OCI-LY1 (cell line): ENCODE measurements at regions not wholly inside any gene's neighbourhood (a gene's known extent, or its start where the extent isn't known, plus 50 kb on each side); places are given as distances from the start of the nearest gene placed in this dataset.

ENCODE experiments used
- H2AFZ ChIP-seq: fragments of 200-600 bp; sonication (generic), shearing (Covaris generic); 2 replicates; pipeline ENCODE4 v1.6.0; 2014; ENCODE audit warnings: antibody characterized with exemption, mild to moderate bottlenecking, low read length
- H3F3A ChIP-seq: fragments of 200-600 bp; sonication (generic), shearing (Covaris generic); 2 replicates; pipeline ENCODE4 v1.6.0; 2014; ENCODE audit warnings: mild to moderate bottlenecking, antibody characterized with exemption, low read length, moderate library complexity; ENCODE audit not compliant: insufficient read depth
- H3K27ac ChIP-seq: fragments of 200-600 bp; sonication (generic); 2 replicates; pipeline ENCODE4 v1.5.1; 2014; ENCODE audit warnings: low read length, mixed run types, mild to moderate bottlenecking, low read depth; ENCODE audit not compliant: poor library complexity, severe bottlenecking
- H3K27me3 ChIP-seq: fragments of 200-600 bp; sonication (generic); 2 replicates; pipeline ENCODE4 v1.6.0; 2014; ENCODE audit warnings: antibody characterized with exemption, mild to moderate bottlenecking, low read length, moderate library complexity; ENCODE audit not compliant: insufficient read depth
- H3K36me3 ChIP-seq: fragments of 200-600 bp; sonication (generic); 2 replicates; pipeline ENCODE4 v1.6.1; 2014; ENCODE audit warnings: mild to moderate bottlenecking, antibody characterized with exemption, low read length, moderate library complexity, mixed read lengths; ENCODE audit not compliant: insufficient read depth
- H3K4me1 ChIP-seq: fragments of 200-600 bp; sonication (generic); 2 replicates; pipeline ENCODE4 v1.5.1; 2014; ENCODE audit warnings: mild to moderate bottlenecking, low read length, moderate library complexity; ENCODE audit not compliant: insufficient read depth, severe bottlenecking
- H3K4me2 ChIP-seq: fragments of 200-600 bp; sonication (generic), shearing (Covaris generic); 2 replicates; pipeline ENCODE4 v1.6.1; 2014; ENCODE audit warnings: low read length
- H3K4me3 ChIP-seq: fragments of 200-600 bp; sonication (generic); 2 replicates; pipeline ENCODE4 v1.5.1; 2014; ENCODE audit warnings: low read length, low read depth, mild to moderate bottlenecking, mixed read lengths; ENCODE audit not compliant: poor library complexity, severe bottlenecking
- H3K79me2 ChIP-seq: fragments of 200-600 bp; shearing (Covaris generic); 2 replicates; pipeline ENCODE4 v1.6.1; 2016; ENCODE audit warnings: mixed run types, low read length, mixed read lengths; ENCODE audit not compliant: insufficient read depth
- H3K9ac ChIP-seq: fragments of 200-600 bp; sonication (generic), shearing (Covaris generic); 2 replicates; pipeline ENCODE4 v1.6.1; 2014; ENCODE audit warnings: mild to moderate bottlenecking, low read length, mixed read lengths
- H3K9me2 ChIP-seq: fragments of 200-600 bp; sonication (generic), shearing (Covaris generic); 2 replicates; pipeline ENCODE4 v1.6.1; 2014; ENCODE audit warnings: low read depth, mild to moderate bottlenecking, low read length, mixed read lengths
- H3K9me3 ChIP-seq: fragments of 200-600 bp; shearing (Covaris generic); 2 replicates; pipeline ENCODE4 v1.6.1; 2014; ENCODE audit warnings: low read length, mixed read lengths
- H4K20me1 ChIP-seq: fragments of 200-600 bp; sonication (generic), shearing (Covaris generic); 2 replicates; pipeline ENCODE4 v1.6.0; 2016; ENCODE audit warnings: mild to moderate bottlenecking, low read length; ENCODE audit not compliant: insufficient read depth
- EZH2 ChIP-seq: fragments of 200-600 bp; sonication (generic), shearing (Covaris generic); IDR thresholded peaks from 2 replicates; pipeline ENCODE4 v1.8.0; 2017; ENCODE audit warnings: borderline replicate concordance, mixed run types, mild to moderate bottlenecking, antibody characterized with exemption, low read length, moderate library complexity, mixed read lengths
- TF ChIP-seq, protein P1 (sequence below): fragments of 200-600 bp; sonication (generic), shearing (Covaris generic); IDR thresholded peaks from 2 replicates; pipeline ENCODE4 v1.5.1; 2017; ENCODE audit warnings: mild to moderate bottlenecking, antibody characterized with exemption, low read length, moderate library complexity, mixed read lengths

DNA sequence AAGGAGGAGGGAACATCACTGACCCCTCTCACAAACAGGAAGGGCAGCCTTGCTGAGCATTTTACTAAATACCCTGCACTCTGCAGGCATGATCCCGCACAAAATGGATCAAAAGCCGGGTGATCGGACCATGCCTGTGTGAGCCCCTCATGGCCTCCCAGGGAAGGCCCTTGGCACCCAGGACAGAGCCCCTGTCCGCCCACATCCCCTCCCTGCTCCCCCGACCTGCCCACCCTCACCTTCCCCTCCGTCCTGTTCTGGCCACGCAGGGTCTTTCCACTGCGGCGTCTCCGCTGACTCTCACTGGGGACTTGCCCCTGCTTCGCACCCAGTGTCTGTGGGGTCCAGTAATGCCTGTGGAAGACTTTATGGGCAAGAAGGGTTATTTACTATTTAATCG lies 105.0 kb downstream of the HMX1 start:
- H3K4me2 ChIP-seq: no peak overlapping the region
- H3K9me2 ChIP-seq: no peaks in the 10 kb centered on the region
- no peaks in the 10 kb centered on the region for H4K20me1 ChIP-seq
- no peaks in the 10 kb centered on the region for H3K79me2 ChIP-seq
- H3K36me3 ChIP-seq: no peaks in the 10 kb centered on the region
- no peak overlapping the region for H3K4me3 ChIP-seq
- no peak overlapping the region for H2AFZ ChIP-seq
- TF ChIP-seq, protein P1, sequence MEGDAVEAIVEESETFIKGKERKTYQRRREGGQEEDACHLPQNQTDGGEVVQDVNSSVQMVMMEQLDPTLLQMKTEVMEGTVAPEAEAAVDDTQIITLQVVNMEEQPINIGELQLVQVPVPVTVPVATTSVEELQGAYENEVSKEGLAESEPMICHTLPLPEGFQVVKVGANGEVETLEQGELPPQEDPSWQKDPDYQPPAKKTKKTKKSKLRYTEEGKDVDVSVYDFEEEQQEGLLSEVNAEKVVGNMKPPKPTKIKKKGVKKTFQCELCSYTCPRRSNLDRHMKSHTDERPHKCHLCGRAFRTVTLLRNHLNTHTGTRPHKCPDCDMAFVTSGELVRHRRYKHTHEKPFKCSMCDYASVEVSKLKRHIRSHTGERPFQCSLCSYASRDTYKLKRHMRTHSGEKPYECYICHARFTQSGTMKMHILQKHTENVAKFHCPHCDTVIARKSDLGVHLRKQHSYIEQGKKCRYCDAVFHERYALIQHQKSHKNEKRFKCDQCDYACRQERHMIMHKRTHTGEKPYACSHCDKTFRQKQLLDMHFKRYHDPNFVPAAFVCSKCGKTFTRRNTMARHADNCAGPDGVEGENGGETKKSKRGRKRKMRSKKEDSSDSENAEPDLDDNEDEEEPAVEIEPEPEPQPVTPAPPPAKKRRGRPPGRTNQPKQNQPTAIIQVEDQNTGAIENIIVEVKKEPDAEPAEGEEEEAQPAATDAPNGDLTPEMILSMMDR: no peak
- no peak for TF ChIP-seq EZH2
- no peak overlapping the region for H3K27ac ChIP-seq
- no peaks in the 10 kb centered on the region for H3F3A ChIP-seq
- no peaks in the 10 kb centered on the region for H3K27me3 ChIP-seq
- H3K4me1 ChIP-seq: no peaks in the 10 kb centered on the region
- H3K9ac ChIP-seq: no peak overlapping the region
- no peaks in the 10 kb centered on the region for H3K9me3 ChIP-seq

DNA sequence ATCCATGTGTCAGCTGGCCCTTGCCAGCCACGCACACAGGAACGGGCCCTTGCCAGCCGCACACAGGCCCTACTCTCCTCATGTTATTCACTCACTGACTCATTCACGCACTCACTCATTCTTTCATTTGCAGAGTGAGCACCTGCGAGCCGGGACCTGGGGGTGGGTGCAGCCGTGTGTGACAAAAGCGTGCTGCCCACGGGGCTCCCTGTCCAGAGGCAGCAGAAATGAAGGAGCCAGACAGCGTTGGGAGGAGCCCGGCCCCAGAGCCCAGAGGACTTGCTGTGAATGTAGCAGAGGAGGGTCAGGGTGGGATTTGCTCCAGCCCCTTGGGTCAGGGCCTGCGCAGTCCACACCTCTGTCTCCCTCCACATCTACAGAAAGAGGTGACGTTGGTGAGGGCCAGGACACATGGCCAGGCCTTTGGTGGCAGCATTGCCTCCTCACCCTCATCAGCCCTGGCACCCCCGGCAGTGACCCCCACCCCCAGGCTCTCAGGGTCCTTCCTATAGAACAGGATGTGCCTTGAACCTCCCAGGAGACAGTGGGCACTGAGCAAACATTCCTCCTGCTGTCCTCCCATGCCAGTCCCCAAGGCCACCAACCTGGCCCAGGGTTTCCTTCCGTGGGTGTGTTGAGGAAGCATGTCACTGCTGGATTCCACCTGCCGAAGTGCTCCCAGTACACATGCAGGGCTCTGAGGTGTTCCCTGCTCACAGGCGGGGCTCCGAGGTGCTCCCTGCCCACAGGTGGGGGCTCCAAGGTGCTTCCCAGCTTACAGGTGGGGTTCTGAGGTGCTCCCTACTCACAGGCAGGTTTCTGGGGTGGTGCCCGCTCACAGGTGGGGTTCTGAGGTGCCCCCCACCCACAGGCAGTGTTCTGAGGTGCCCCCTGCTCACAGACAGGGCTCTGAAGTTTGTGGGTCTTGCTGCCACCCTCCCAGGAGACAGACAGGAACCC lies 105.7 kb downstream of the HMX1 start:
- TF ChIP-seq, protein P1: no peak
- no peak for TF ChIP-seq EZH2
- no peaks in the 10 kb centered on the region for H3K27me3 ChIP-seq

DNA sequence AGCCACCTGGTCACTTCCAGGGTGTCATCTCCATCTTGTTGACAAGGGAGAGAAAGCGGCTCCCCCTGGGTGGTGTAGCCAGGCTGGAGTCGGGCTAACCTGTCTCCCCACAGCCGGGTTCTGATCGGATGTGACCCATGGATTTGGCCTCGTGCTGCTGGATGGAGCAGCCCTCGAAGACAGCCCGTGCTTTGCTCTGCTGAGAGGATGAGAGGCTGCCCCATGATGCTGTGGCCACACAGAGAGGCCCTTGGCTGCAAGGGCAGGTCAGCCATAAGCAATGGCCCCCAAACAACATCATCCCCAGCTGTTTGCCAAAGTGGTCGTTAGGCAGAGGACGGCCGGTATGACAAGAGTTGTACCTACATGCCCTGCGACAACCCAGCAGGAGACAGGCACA lies 106.6 kb downstream of the HMX1 start:
- H3K79me2 ChIP-seq: no peaks in the 10 kb centered on the region
- H3K9me3 ChIP-seq: no peaks in the 10 kb centered on the region
- no peaks in the 10 kb centered on the region for H3K36me3 ChIP-seq
- TF ChIP-seq, protein P1: no peak
- TF ChIP-seq EZH2: no peak
- no peaks in the 10 kb centered on the region for H3K27me3 ChIP-seq
- no peak overlapping the region for H3K4me2 ChIP-seq
- H3K9me2 ChIP-seq: no peaks in the 10 kb centered on the region
- H3K9ac ChIP-seq: no peak overlapping the region
- H2AFZ ChIP-seq: no peak overlapping the region
- H4K20me1 ChIP-seq: no peaks in the 10 kb centered on the region
- no peaks in the 10 kb centered on the region for H3F3A ChIP-seq
- H3K27ac ChIP-seq: no peak overlapping the region
- H3K4me3 ChIP-seq: no peak overlapping the region
- no peaks in the 10 kb centered on the region for H3K4me1 ChIP-seq

More for the DNA sequence above, 105.7 kb downstream of the HMX1 start:
- H3K27ac ChIP-seq: no peak overlapping the region
- H3K36me3 ChIP-seq: no peaks in the 10 kb centered on the region
- H3K9me2 ChIP-seq: no peaks in the 10 kb centered on the region
- H4K20me1 ChIP-seq: no peaks in the 10 kb centered on the region
- H3F3A ChIP-seq: no peaks in the 10 kb centered on the region
- no peaks in the 10 kb centered on the region for H3K4me1 ChIP-seq
- no peak overlapping the region for H3K9ac ChIP-seq
- no peaks in the 10 kb centered on the region for H3K79me2 ChIP-seq
- no peak overlapping the region for H3K4me2 ChIP-seq
- no peaks in the 10 kb centered on the region for H3K9me3 ChIP-seq
- no peak overlapping the region for H2AFZ ChIP-seq
- H3K4me3 ChIP-seq: no peak overlapping the region
